HFF-Myc (cell line): ENCODE measurements at regions not wholly inside any gene's neighbourhood (a gene's known extent, or its start where the extent isn't known, plus 50 kb on each side); places are given as distances from the start of the nearest gene placed in this dataset.

Source experiments
- DNase-seq: peaks from one replicate; pipeline ENCODE4 v3.0.0-alpha.2; 2011; ENCODE audit warnings: low read depth; ENCODE audit errors: extremely low read depth
- H3K4me3 ChIP-seq: replicated peaks from 2 replicates; pipeline ENCODE4 v1.5.1; 2011; ENCODE audit warnings: low read depth, mild to moderate bottlenecking, control low read depth, low read length
- CTCF ChIP-seq: IDR thresholded peaks from 2 replicates; pipeline ENCODE4 v1.5.1; 2012; ENCODE audit warnings: mild to moderate bottlenecking, low read depth, low read length, control low read depth; ENCODE audit errors: missing control alignments

- no peak for TF ChIP-seq CTCF
- no peak for DNase-seq
- H3K4me3 ChIP-seq, result no peak overlapping the region
Measured at GRCh38 chr4:1508161-1509160, 102.2 kb upstream of the NKX1-1 start.

GRCh38 chr4:1506956-1507721 is 100.9 kb upstream of the NKX1-1 start:
- no peak for TF ChIP-seq CTCF
- no peak for DNase-seq
- no peak overlapping the region for H3K4me3 ChIP-seq

GRCh38 chr4:1505511-1506460 is 99.5 kb upstream of the NKX1-1 start:
- DNase-seq, result no peak
- no peak for TF ChIP-seq CTCF
- no peak overlapping the region for H3K4me3 ChIP-seq

GRCh38 chr4:1504595-1505500 is 98.6 kb upstream of the NKX1-1 start:
- no peak overlapping the region for H3K4me3 ChIP-seq
- no peak for DNase-seq
- TF ChIP-seq CTCF, result no peak

- H3K4me3 ChIP-seq, result no peak overlapping the region
- no peak for TF ChIP-seq CTCF
- no peak for DNase-seq
Measured at GRCh38 chr4:1503583-1504471, 97.6 kb upstream of the NKX1-1 start.
